ENCODE measurements at regions not wholly inside any gene's neighbourhood (a gene's known extent, or its start where the extent isn't known, plus 50 kb on each side); places are given as distances from the start of the nearest gene placed in this dataset.
"Not testable (repeated sequence)": the region's sequence is repeated elsewhere in the genome, so short reads cannot be mapped to it uniquely, and the experiment has no call there.

GRCh38 chr11:98536023-98536422 is 484.7 kb upstream of the CNTN5 start:
- DNase-seq (ENCODE audit: low spot score): no peak
- Histone ChIP-seq H3K27me3 (ENCODE audit: insufficient read depth) (no peaks in the 10 kb centered on the region), H3K4me3 (no peak overlapping the region), H3K4me2 (no peak overlapping the region), H3F3A (replicated peaks; ENCODE audit: low read depth) (no peaks in the 10 kb centered on the region), H4K20me1 (replicated peaks; ENCODE audit: insufficient read depth) (no peaks in the 10 kb centered on the region), H3K4me1 (ENCODE audit: insufficient read depth) (no peaks in the 10 kb centered on the region; the same call in 1 of the 2 replicates), H3K9me2 (ENCODE audit: insufficient read depth) (no peaks in the 10 kb centered on the region), H3K27ac (ENCODE audit: low read depth) (no peak overlapping the region), H3K79me2 (replicated peaks; ENCODE audit: insufficient read depth) (no peaks in the 10 kb centered on the region), H2AFZ (no peak overlapping the region), H3K36me3 (ENCODE audit: insufficient read depth) (no peaks in the 10 kb centered on the region)
- no peaks in the 10 kb centered on the region for H3K36me3 Mint-ChIP-seq (ENCODE audit: low read depth)
- TF ChIP-seq CREB1 (CRISPR knock-in tag; IDR thresholded peaks at IDR 0.05; ENCODE audit: low read depth) (no peak), ETS1 (IDR thresholded peaks at IDR 0.05) (no peak), EZH2 (IDR thresholded peaks at IDR 0.05; ENCODE audit: low read depth, unreplicated experiment) (no peak), EZH2phosphoT487 (IDR thresholded peaks at IDR 0.05; ENCODE audit: unreplicated experiment) (no peak)
- no peak overlapping the region for H3K27ac Mint-ChIP-seq
- H3K27me3 Mint-ChIP-seq (ENCODE audit: insufficient read depth, low read depth, poor library complexity): no peaks in the 10 kb centered on the region
- ATAC-seq: no peak
- H3K4me1 Mint-ChIP-seq: no peaks in the 10 kb centered on the region; the same call in 2 of the 3 replicates
- H3K4me3 Mint-ChIP-seq: no peak overlapping the region
- H3K9me3 Mint-ChIP-seq: no peaks in the 10 kb centered on the region; the same call in 2 of the 3 replicates

GRCh38 chr11:98538358-98538757 is 482.4 kb upstream of the CNTN5 start:
- H3K27me3 Mint-ChIP-seq (ENCODE audit: insufficient read depth, low read depth, poor library complexity); H3K4me1 ChIP-seq (ENCODE audit: insufficient read depth); ATAC-seq; H3K4me1 Mint-ChIP-seq; H3K4me3 Mint-ChIP-seq; H3K27ac ChIP-seq (ENCODE audit: low read depth); H3K27ac Mint-ChIP-seq; H3K9me3 Mint-ChIP-seq; H3K9me2 ChIP-seq (ENCODE audit: insufficient read depth); DNase-seq (ENCODE audit: low spot score); H2AFZ ChIP-seq; H3K79me2 ChIP-seq (replicated peaks; ENCODE audit: insufficient read depth); H4K20me1 ChIP-seq (replicated peaks; ENCODE audit: insufficient read depth); H3K4me3 ChIP-seq; H3K36me3 Mint-ChIP-seq (ENCODE audit: low read depth); H3K4me2 ChIP-seq; H3F3A ChIP-seq (replicated peaks; ENCODE audit: low read depth); H3K27me3 ChIP-seq (ENCODE audit: insufficient read depth); H3K36me3 ChIP-seq (ENCODE audit: insufficient read depth): not testable (repeated sequence)

- H3K9me3 Mint-ChIP-seq: peaks cover 6% of the 10 kb centered on the region
- H3K27ac Mint-ChIP-seq: no peak overlapping the region; the same call in 1 of the 2 replicates
- Histone ChIP-seq H3K36me3 (ENCODE audit: insufficient read depth) (no peaks in the 10 kb centered on the region), H4K20me1 (replicated peaks; ENCODE audit: insufficient read depth) (no peaks in the 10 kb centered on the region), H2AFZ (no peak overlapping the region), H3K79me2 (replicated peaks; ENCODE audit: insufficient read depth) (no peaks in the 10 kb centered on the region), H3K4me2 (no peak overlapping the region), H3K27me3 (ENCODE audit: insufficient read depth) (no peaks in the 10 kb centered on the region), H3K4me1 (ENCODE audit: insufficient read depth) (no peaks in the 10 kb centered on the region), H3K4me3 (no peak overlapping the region), H3K27ac (ENCODE audit: low read depth) (no peak overlapping the region), H3K9me2 (ENCODE audit: insufficient read depth) (no peaks in the 10 kb centered on the region), H3F3A (replicated peaks; ENCODE audit: low read depth) (no peaks in the 10 kb centered on the region)
- no peak for DNase-seq (ENCODE audit: low spot score)
- ATAC-seq: no peak
- H3K4me1 Mint-ChIP-seq: no peaks in the 10 kb centered on the region
- H3K27me3 Mint-ChIP-seq (ENCODE audit: insufficient read depth, low read depth, poor library complexity): no peaks in the 10 kb centered on the region
- H3K36me3 Mint-ChIP-seq (ENCODE audit: low read depth): peaks cover 9% of the 10 kb centered on the region; the same call in 2 of the 3 replicates
- no peak overlapping the region for H3K4me3 Mint-ChIP-seq
- TF ChIP-seq NANOG (IDR thresholded peaks at IDR 0.05; ENCODE audit: borderline replicate concordance) (no peak), EZH2 (IDR thresholded peaks at IDR 0.05; ENCODE audit: low read depth, unreplicated experiment) (no peak), ZNF331 (CRISPR knock-in tag; IDR thresholded peaks at IDR 0.05; ENCODE audit: low read depth) (no peak), POLR2AphosphoS5 (IDR thresholded peaks at IDR 0.05; ENCODE audit: low read depth) (no peak), ZNF462 (CRISPR knock-in tag; IDR thresholded peaks at IDR 0.05) (no peak), JUNB (IDR thresholded peaks at IDR 0.05; ENCODE audit: unreplicated experiment) (no peak), EZH2phosphoT487 (IDR thresholded peaks at IDR 0.05; ENCODE audit: unreplicated experiment) (no peak), STAT1 (IDR thresholded peaks at IDR 0.05; ENCODE audit: unreplicated experiment) (no peak)
Observed at GRCh38 chr11:98545544-98546175, 475.1 kb upstream of the CNTN5 start.

Data from GM23338 (cell line).